NT2/D1 (cell line): ENCODE measurements at regions not wholly inside any gene's neighbourhood (a gene's known extent, or its start where the extent isn't known, plus 50 kb on each side); places are given as distances from the start of the nearest gene placed in this dataset.

Source experiments
- SUZ12 ChIP-seq: IDR thresholded peaks from 2 replicates; pipeline ENCODE4 v1.6.1; 2011; ENCODE audit not compliant: insufficient read length, insufficient read depth; ENCODE audit errors: extremely low read depth
- YY1 ChIP-seq: IDR thresholded peaks from 2 replicates; pipeline ENCODE4 v1.6.1; 2011; ENCODE audit not compliant: insufficient read length, insufficient read depth
- ZNF274 ChIP-seq: IDR thresholded peaks from 2 replicates; pipeline ENCODE4 v1.6.1; 2011; ENCODE audit warnings: mild to moderate bottlenecking, low read depth, low read length

DNA sequence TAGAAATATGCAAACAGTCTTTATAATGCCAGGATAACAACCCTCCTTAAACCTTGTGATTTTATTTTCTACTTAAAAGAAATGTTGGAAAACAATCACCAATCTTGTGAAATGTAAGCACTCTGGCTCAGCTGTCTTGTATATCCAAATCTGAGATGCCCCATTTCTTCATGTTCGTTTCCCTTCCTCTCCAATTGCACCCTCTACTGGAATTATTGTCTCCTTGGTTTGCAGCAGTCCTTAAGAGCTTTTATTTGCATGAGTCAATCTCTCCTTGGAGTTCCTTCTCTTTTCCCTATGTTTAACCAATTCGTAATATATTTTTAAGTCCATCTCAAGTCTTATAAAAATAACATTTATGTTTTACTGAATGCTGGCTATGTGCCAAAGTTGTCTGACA, 362.0 kb upstream of the CDH10 start:
- TF ChIP-seq ZNF274, result no peak
- TF ChIP-seq SUZ12, result no peak
- TF ChIP-seq YY1, result no peak
